PC-9 (cell line): ENCODE measurements at regions not wholly inside any gene's neighbourhood (a gene's known extent, or its start where the extent isn't known, plus 50 kb on each side); places are given as distances from the start of the nearest gene placed in this dataset.
A peak's percentile ranks its signal among the peaks of the same experiment; 100 is the strongest.

ENCODE experiments used
- BruUV-seq: library from RNA; stranded (reverse); fragments of 400-500 nt; replicated peaks from 2 replicates; lab custom pipeline; 2021; lab: Mats Ljungman, UMichigan
- CTCF ChIA-PET: fragments of 300-600 bp; sonication (Branson Sonifier 250); formaldehyde crosslinking; loops from one replicate; lab custom pipeline; 2022; ENCODE audit warnings: antibody characterized with exemption; lab: Charles Lee
- POLR2A ChIA-PET: fragments of 300-600 bp; sonication (Branson Sonifier 250); formaldehyde crosslinking; loops from one replicate; lab custom pipeline; 2022; ENCODE audit warnings: antibody characterized with exemption; ENCODE audit not compliant: unreplicated experiment; lab: Charles Lee
- DNase-seq, 2 experiments: peaks; one replicate each; pipeline versions ENCODE4 v3.0.0 to v3.0.0-alpha.2; 2015 to 2022; ENCODE audit warnings: mixed read lengths in 1 of 2
- H2AFZ ChIP-seq: fragments of 200-600 bp; sonication (generic); 2 replicates; pipeline ENCODE4 v1.8.1; 2017; ENCODE audit warnings: antibody characterized with exemption
- H3F3A ChIP-seq: fragments of 200-600 bp; sonication (generic); 2 replicates; pipeline ENCODE4 v1.8.1; 2017; ENCODE audit warnings: antibody characterized with exemption, mild to moderate bottlenecking, low read depth; ENCODE audit not compliant: insufficient read depth
- H3K27ac ChIP-seq: fragments of 200-600 bp; sonication (generic); 2 replicates; pipeline ENCODE4 v1.6.1; 2016; ENCODE audit warnings: mixed run types
- H3K27me3 ChIP-seq: fragments of 200-600 bp; sonication (generic); 2 replicates; pipeline ENCODE4 v1.6.1; 2016; ENCODE audit warnings: low read depth, mixed run types; ENCODE audit not compliant: insufficient read depth
- H3K36me3 ChIP-seq: fragments of 200-600 bp; sonication (generic); 2 replicates; pipeline ENCODE4 v1.6.1; 2016; ENCODE audit warnings: low read depth, mixed run types
- H3K4me1 ChIP-seq: fragments of 200-600 bp; sonication (generic); replicated peaks from 2 replicates; pipeline ENCODE4 v1.6.1; 2016; ENCODE audit warnings: mixed run types; ENCODE audit not compliant: insufficient read depth
- H3K4me2 ChIP-seq: fragments of 200-600 bp; sonication (generic); 2 replicates; pipeline ENCODE4 v1.6.1; 2017; ENCODE audit warnings: mixed run types
- H3K4me3 ChIP-seq: fragments of 200-600 bp; sonication (generic); 2 replicates; pipeline ENCODE4 v1.6.1; 2016; ENCODE audit warnings: mixed run types
- H3K79me2 ChIP-seq: fragments of 200-600 bp; sonication (generic); 2 replicates; pipeline ENCODE4 v1.6.1; 2017; ENCODE audit warnings: low read depth, mixed run types
- H3K9me2 ChIP-seq: fragments of 200-600 bp; sonication (generic); 2 replicates; pipeline ENCODE4 v1.8.1; 2017; ENCODE audit warnings: mild to moderate bottlenecking; ENCODE audit not compliant: insufficient read depth
- H3K9me3 ChIP-seq: fragments of 200-600 bp; sonication (generic); 2 replicates; pipeline ENCODE4 v1.8.1; 2016; ENCODE audit warnings: low read depth; ENCODE audit not compliant: insufficient read depth
- H4K20me1 ChIP-seq: fragments of 200-600 bp; sonication (generic); 2 replicates; pipeline ENCODE4 v1.8.1; 2017; ENCODE audit not compliant: insufficient read depth
- CTCF ChIP-seq: fragments of 200-600 bp; sonication (generic); conservative IDR thresholded peaks from 2 replicates; pipeline ENCODE4 v1.6.1; 2017; ENCODE audit warnings: mixed run types, antibody characterized with exemption, mild to moderate bottlenecking, moderate library complexity
- EZH2 ChIP-seq: fragments of 200-600 bp; sonication (generic); IDR thresholded peaks from 2 replicates; pipeline ENCODE4 v1.8.0; 2017; ENCODE audit warnings: antibody characterized with exemption, low read depth
- intact Hi-C: fragments of 100-400 bp; cut with micrococcal nuclease; formaldehyde crosslinking; loops from one replicate; pipeline ENCODE4 v1.10.0; 2022; ENCODE audit not compliant: unreplicated experiment

- no peak for TF ChIP-seq EZH2
- TF ChIP-seq CTCF = no peak
- no peaks in the 10 kb centered on the region for H3K9me2 ChIP-seq
- no peaks in the 10 kb centered on the region for H3K9me3 ChIP-seq
- CTCF ChIA-PET = no interaction called here
- H3K27ac ChIP-seq = no peak overlapping the region
- H2AFZ ChIP-seq = no peak overlapping the region
- intact Hi-C loops = no loop called here
- H3K4me3 ChIP-seq = no peak overlapping the region
- H3K27me3 ChIP-seq = no peaks in the 10 kb centered on the region
- H3F3A ChIP-seq = no peaks in the 10 kb centered on the region
- H3K4me1 ChIP-seq = no peaks in the 10 kb centered on the region
- BruUV-seq = no TSS peak
- H3K36me3 ChIP-seq = no peaks in the 10 kb centered on the region
- H4K20me1 ChIP-seq = no peaks in the 10 kb centered on the region
- POLR2A ChIA-PET = no interaction called here
- no peak overlapping the region for H3K4me2 ChIP-seq
- H3K79me2 ChIP-seq = no peaks in the 10 kb centered on the region
- no peak for DNase-seq
Measured at GRCh38 chr7:24502135-24502488, 71.1 kb upstream of the PALS2 start.

- ChIA-PET CTCF (no interaction called here), POLR2A (interaction anchor here (0.7 kb wide), 1 partner anchor 77 kb away, joined by 3 read pairs; no protein-coding TSS in a partner anchor)
- no peaks in the 10 kb centered on the region for H3K36me3 ChIP-seq
- DNase-seq = no peak
- H3K9me3 ChIP-seq = no peaks in the 10 kb centered on the region
- H3K79me2 ChIP-seq = no peaks in the 10 kb centered on the region
- H3K4me3 ChIP-seq = no peak overlapping the region
- no peaks in the 10 kb centered on the region for H3F3A ChIP-seq
- intact Hi-C loops = no loop called here
- H3K4me2 ChIP-seq = no peak overlapping the region
- no peaks in the 10 kb centered on the region for H3K4me1 ChIP-seq
- no peaks in the 10 kb centered on the region for H4K20me1 ChIP-seq
- no TSS peak for BruUV-seq
- H3K27ac ChIP-seq = no peak overlapping the region
- TF ChIP-seq EZH2 (no peak), CTCF (no peak)
- no peaks in the 10 kb centered on the region for H3K9me2 ChIP-seq
- H3K27me3 ChIP-seq = no peaks in the 10 kb centered on the region
- H2AFZ ChIP-seq = 0 out of 2 replicates have a peak overlapping the region, but pooled peaks have one; percentile 14
Measured at GRCh38 chr7:24503506-24503905, 69.7 kb upstream of the PALS2 start.

- Histone ChIP-seq H3K79me2 (no peaks in the 10 kb centered on the region), H3K4me2 (no peak overlapping the region), H4K20me1 (no peaks in the 10 kb centered on the region), H3K9me3 (no peaks in the 10 kb centered on the region), H3K27me3 (no peaks in the 10 kb centered on the region), H3K4me3 (no peak overlapping the region), H3F3A (no peaks in the 10 kb centered on the region), H3K9me2 (no peaks in the 10 kb centered on the region), H3K4me1 (no peaks in the 10 kb centered on the region), H3K36me3 (no peaks in the 10 kb centered on the region), H3K27ac (no peak overlapping the region), H2AFZ (0 out of 2 replicates have a peak overlapping the region, but pooled peaks have one; percentile 14)
- DNase-seq = no peak
- TF ChIP-seq CTCF = no peak
- TF ChIP-seq EZH2 = no peak
- CTCF ChIA-PET = no interaction called here
- no TSS peak for BruUV-seq
- intact Hi-C loops = no loop called here
- POLR2A ChIA-PET = interaction anchor here (0.7 kb wide), 1 partner anchor 77 kb away, joined by 3 read pairs; no protein-coding TSS in a partner anchor
Measured at GRCh38 chr7:24504040-24504439, 69.2 kb upstream of the PALS2 start.
